Activated CD8-positive, alpha-beta memory T cell treated with anti-CD3 and anti-CD28 coated beads, Interleukin-2, amount 50 U/mL, for 1 hour (primary cell): ENCODE measurements at regions not wholly inside any gene's neighbourhood (a gene's known extent, or its start where the extent isn't known, plus 50 kb on each side); places are given as distances from the start of the nearest gene placed in this dataset.

Experiments used
- DNase-seq: peaks from one replicate; pipeline ENCODE4 v3.0.0-alpha.2; 2020; ENCODE audit errors: extremely low read depth

- DNase-seq = no peak
These were observed 615.5 kb upstream of the MKI67 start for GRCh38 chr10:128741680-128742079.

GRCh38 chr10:128744092-128744491 lies 617.9 kb upstream of the MKI67 start:
- DNase-seq = no peak

- no peak for DNase-seq
These were observed 618.6 kb upstream of the MKI67 start for GRCh38 chr10:128744811-128745305.

GRCh38 chr10:128747582-128748346 lies 621.5 kb upstream of the MKI67 start:
- no peak for DNase-seq

GRCh38 chr10:128751284-128751683 lies 625.1 kb upstream of the MKI67 start:
- no peak for DNase-seq

- no peak for DNase-seq
These were observed 625.6 kb upstream of the MKI67 start for GRCh38 chr10:128751851-128752250.

- no peak for DNase-seq
These were observed 633.0 kb upstream of the MKI67 start for GRCh38 chr10:128759174-128759573.

- no peak for DNase-seq
These were observed 637.4 kb upstream of the MKI67 start for GRCh38 chr10:128763588-128763987.

GRCh38 chr10:128764190-128764589 lies 638.0 kb upstream of the MKI67 start:
- DNase-seq = no peak

GRCh38 chr10:128766915-128767314 lies 640.7 kb upstream of the MKI67 start:
- DNase-seq = no peak

GRCh38 chr10:128774979-128775378 lies 648.8 kb upstream of the MKI67 start:
- no peak for DNase-seq

GRCh38 chr10:128775743-128776142 lies 649.5 kb upstream of the MKI67 start:
- DNase-seq = no peak

- DNase-seq = no peak
These were observed 650.5 kb upstream of the MKI67 start for GRCh38 chr10:128776673-128777252.

GRCh38 chr10:128777342-128777741 lies 651.1 kb upstream of the MKI67 start:
- DNase-seq = no peak

- no peak for DNase-seq
These were observed 653.2 kb upstream of the MKI67 start for GRCh38 chr10:128779416-128779815.

GRCh38 chr10:128780156-128780761 lies 654.0 kb upstream of the MKI67 start:
- DNase-seq = no peak

- no peak for DNase-seq
These were observed 655.4 kb upstream of the MKI67 start for GRCh38 chr10:128781637-128782036.

GRCh38 chr10:128784444-128784843 lies 658.2 kb upstream of the MKI67 start:
- DNase-seq = no peak

GRCh38 chr10:128792426-128793140 lies 666.4 kb upstream of the MKI67 start:
- no peak for DNase-seq

- no peak for DNase-seq
These were observed 667.8 kb upstream of the MKI67 start for GRCh38 chr10:128793726-128794655.

GRCh38 chr10:128796396-128796912 lies 670.2 kb upstream of the MKI67 start:
- DNase-seq = no peak
